NOMO-1 (cell line): ENCODE measurements at regions not wholly inside any gene's neighbourhood (a gene's known extent, or its start where the extent isn't known, plus 50 kb on each side); places are given as distances from the start of the nearest gene placed in this dataset.
"Not testable (repeated sequence)": the region's sequence is repeated elsewhere in the genome, so short reads cannot be mapped to it uniquely, and the experiment has no call there.

ENCODE experiments used
- DNase-seq, 2 experiments: peaks; one replicate each; lab custom pipeline; 2025; ENCODE audit not compliant: unreplicated experiment in 2 of 2; lab: John Stamatoyannopoulos, UW

DNA sequence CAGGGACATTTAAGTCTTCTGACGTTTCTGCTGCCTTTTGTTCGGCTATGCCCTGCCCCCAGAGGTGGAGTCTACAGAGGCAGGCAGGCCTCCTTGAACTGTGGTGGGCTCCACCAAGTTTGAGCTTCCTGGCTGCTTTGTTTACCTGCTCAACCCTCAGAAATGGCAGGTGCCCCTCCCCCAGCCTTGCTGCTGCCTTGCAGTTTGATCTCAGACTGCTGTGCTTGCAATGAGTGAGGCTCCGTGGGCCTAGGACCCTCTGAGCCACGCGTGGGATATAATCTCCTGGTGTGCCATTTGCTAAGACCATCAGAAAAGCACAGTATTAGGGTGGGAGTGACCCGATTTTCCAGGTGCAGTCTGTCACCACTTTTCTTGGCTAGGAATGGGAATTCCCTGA is 647.3 kb downstream of the CD109 start:
- not testable (repeated sequence) for DNase-seq

DNA sequence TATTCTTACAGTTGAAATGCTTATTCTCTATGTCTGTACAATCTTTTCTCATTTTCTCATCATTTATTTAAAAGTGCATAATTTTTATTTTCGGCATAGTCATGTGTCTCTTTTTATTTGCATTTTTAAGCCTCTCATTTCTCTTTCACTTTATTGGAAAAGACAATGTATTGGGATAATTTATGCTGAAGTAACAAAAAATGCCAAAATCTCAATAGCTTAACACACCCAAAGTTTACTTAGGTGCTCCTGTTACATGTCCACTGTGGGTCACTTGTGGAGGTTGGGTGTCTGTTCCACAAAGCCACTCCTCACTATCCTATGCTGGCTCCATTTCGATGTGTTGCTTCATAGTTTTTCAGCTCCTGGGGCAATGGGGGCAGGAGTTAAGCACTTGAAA is 638.7 kb downstream of the CD109 start:
- no peak for DNase-seq

DNA sequence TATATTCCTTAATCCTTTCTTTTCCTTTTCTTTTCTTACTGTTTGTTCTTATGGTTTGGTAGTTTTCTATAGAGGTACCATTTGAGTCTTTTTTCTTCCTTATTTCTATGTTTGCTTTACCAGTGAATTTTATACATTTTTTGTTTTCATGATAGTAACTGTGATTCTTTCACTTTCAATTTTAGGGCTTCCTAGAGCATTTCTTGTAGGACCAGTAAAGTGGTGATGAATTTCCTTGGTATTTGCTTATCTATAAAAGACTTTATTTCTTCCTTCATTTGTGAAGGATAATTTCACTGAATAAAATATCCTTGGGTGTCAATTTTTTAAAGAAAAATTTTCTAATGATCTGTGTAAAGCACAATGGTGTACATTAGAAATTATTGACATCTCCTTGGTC is 637.4 kb downstream of the CD109 start:
- DNase-seq = no peak

DNA sequence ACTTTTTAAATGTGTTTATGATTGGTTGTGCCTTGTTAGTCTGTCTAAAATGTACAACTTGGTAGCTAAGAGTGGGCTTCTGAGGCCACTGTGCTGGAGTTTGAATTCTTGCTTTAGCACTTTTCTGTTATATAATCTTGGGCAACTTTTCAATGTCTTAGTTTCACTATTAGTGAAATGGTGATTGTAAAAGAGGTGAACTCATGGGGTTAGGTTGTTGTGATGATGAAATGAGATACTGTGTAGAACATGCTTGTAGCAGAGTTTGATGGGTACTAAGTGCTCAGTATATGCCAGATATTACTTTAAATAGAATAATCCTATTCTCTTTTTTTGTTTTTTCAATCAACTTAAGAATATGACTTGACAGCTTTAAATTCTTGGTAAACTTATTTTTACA is 624.7 kb downstream of the CD109 start:
- no peak for DNase-seq

- no peak for DNase-seq
These were observed 624.1 kb downstream of the CD109 start for GRCh38 chr6:74320074-74320473.

GRCh38 chr6:74319292-74319691 is 623.3 kb downstream of the CD109 start:
- DNase-seq = no peak

DNA sequence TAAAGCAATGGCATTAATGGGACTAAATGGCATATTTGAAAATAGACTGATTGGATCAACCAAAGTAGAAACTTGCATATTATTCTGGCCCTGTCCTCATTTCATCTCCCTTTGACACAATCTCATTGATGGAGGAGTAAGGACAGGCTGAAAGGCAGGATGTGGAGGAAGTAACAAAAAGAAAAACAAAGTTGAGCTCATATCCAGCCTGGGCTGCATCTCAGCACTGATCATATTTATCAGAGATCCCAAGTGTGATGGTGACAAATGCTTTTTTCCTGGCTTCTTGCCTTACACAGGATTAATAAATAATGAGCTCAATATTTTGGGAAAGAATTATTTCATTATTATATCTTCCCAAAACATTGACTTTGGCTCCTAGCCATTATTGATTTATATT is 622.7 kb downstream of the CD109 start:
- DNase-seq = no peak

DNA sequence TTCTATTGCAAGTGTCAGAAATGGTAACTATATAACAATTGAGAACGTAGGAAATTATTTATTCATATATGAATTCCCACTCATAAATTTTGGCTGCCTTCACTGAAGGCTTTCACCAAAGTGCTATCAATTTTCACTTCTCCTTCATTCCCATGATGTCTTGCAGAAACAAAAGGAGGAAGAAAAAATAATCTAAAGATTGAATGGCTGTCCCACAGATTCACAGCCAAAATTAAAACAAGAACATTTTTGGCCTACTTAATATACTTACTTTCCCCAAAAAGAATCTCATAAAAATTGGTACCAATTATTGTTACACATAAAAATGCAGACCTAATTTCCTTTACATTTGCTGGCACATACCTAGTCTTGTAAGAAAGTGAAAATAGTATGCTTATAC is 616.1 kb downstream of the CD109 start:
- DNase-seq = no peak

DNA sequence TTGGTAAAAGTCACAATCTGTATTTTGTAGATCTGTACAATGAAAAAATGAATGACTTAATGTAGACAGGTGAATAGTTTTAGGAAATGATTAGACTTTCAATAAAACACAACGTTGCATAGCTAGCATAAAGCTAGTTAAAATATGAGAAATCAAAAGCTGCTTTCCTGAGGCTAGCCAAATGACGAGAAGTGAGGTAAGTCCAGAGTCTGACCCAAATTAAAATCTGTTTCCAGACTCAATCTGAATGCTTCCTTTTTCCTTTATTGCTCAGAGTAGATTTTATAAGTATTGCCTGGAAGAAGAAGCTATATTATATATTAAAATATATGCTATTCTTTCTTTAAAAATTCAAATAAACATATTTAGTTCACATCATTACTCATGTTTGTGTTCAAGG is 615.4 kb downstream of the CD109 start:
- DNase-seq = no peak

- DNase-seq = no peak
These were observed 593.9 kb downstream of the CD109 start for GRCh38 chr6:74289884-74290283.

GRCh38 chr6:74287932-74288331 is 591.9 kb downstream of the CD109 start:
- DNase-seq = no peak

GRCh38 chr6:74287441-74287840 is 591.4 kb downstream of the CD109 start:
- no peak for DNase-seq

GRCh38 chr6:74284284-74284683 is 588.3 kb downstream of the CD109 start:
- DNase-seq = no peak

GRCh38 chr6:74283532-74283931 is 587.5 kb downstream of the CD109 start:
- no peak for DNase-seq

- no peak for DNase-seq
These were observed 586.2 kb downstream of the CD109 start for GRCh38 chr6:74282143-74282689.

- DNase-seq = no peak
These were observed 584.2 kb downstream of the CD109 start for GRCh38 chr6:74280130-74280692.

DNA sequence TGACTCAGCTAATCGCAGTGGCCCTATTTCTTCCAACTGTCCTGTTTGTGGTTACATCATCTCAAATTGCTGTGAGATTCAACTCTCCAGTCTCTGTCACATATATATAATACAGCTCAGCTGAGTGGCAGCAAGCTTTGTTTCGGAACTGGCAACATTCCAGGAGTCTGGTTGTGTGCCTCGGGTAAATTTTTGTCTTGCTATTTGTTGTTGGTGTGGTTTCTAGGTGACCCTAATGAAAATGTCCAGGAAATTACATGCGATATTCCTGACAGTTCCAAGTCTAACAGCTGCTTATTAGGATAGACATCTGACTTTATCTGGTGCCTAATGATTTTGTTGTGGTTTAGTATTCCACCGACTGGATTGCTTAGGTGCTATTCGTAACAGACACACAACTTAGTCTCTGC is 581.8 kb downstream of the CD109 start:
- DNase-seq = no peak

- no peak for DNase-seq
These were observed 577.5 kb downstream of the CD109 start for GRCh38 chr6:74273541-74273940.

DNA sequence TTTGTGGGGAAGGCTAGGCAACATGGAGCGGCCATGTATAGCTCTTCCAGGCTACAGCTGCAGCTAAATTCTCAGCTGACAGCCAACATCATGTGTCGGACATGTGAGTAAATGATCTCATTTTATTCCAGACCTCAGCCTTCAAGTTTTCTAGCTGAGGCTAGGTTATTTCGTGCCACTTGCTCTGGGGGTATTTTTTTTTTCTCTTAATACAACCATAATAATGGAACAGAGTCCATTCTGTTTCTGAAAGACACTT is 573.5 kb downstream of the CD109 start:
- DNase-seq = no peak

GRCh38 chr6:74268815-74269599 is 573.0 kb downstream of the CD109 start:
- DNase-seq = no peak

DNA sequence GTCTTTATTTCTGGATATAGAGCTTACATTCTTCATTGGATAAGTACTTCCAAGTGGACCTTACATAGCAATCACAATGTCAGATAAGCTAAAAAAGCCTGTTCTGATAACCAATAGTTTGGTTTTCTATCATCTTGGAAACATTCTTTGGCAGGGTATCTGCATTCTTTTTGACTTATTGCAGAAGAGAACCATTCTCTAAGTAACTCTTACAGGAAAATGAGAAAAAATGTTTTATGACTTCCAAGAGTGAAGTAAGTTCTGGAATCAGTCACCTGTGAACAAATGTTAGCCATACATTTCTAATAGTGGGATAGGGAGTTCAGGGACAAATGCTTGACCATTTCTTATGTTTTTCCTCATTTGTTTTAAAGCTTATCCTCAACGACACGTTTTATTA is 564.0 kb downstream of the CD109 start:
- DNase-seq = no peak

- no peak for DNase-seq
These were observed 560.8 kb downstream of the CD109 start for GRCh38 chr6:74256781-74257180.

DNA sequence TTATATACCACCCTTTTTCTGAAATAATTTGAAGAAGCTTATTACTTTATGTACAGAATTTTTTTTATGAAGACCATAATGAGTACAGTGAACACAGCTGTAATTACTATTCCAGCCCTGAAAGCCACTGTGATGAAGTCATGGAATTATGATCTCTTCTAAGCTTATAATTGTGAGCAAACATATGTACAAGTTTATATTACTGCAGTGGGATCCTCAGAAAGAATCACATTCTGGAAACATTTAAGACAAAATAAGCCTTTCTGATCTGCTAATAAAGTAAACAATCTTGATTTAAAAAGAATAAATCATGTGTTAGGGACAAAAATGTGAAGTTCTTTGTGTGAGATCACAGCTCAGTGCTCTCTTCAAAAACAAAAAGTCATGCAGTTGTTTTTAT is 560.4 kb downstream of the CD109 start:
- no peak for DNase-seq
